Colonic mucosa (tissue), 4 donors: ENCODE measurements at regions not wholly inside any gene's neighbourhood (a gene's known extent, or its start where the extent isn't known, plus 50 kb on each side); places are given as distances from the start of the nearest gene placed in this dataset.

Experiments
- DNase-seq: peaks from one replicate; pipeline ENCODE4 v3.0.0-alpha.2; 2020
- H3K27ac ChIP-seq: fragments of 200-600 bp; one replicate; pipeline ENCODE4 v1.8.0; 2021
- H3K27me3 ChIP-seq: fragments of 200-600 bp; one replicate; pipeline ENCODE4 v1.8.0; 2021
- H3K36me3 ChIP-seq: fragments of 200-600 bp; one replicate; pipeline ENCODE4 v1.8.0; 2021
- H3K4me1 ChIP-seq: fragments of 200-600 bp; one replicate; pipeline ENCODE4 v1.8.0; 2021; ENCODE audit warnings: mild to moderate bottlenecking
- H3K4me3 ChIP-seq: fragments of 200-600 bp; one replicate; pipeline ENCODE4 v1.8.0; 2021
- H3K9ac ChIP-seq, 2 donors: one replicate each; pipeline ENCODE4 v1.7.0; 2013; ENCODE audit warnings: control low read depth in 2 of 2, low read depth in 2 of 2, low read length in 2 of 2
- H3K9me3 ChIP-seq: fragments of 200-600 bp; one replicate; pipeline ENCODE4 v1.8.0; 2021
- intact Hi-C: fragments of 100-400 bp; cut with DNase I; formaldehyde crosslinking; loops from one replicate; pipeline ENCODE4 v1.14.1; 2022
- TF ChIP-seq, protein P1 (sequence below): fragments of 200-600 bp; IDR thresholded peaks from one replicate; pipeline ENCODE4 v1.8.0; 2022; ENCODE audit warnings: antibody characterized with exemption, mild to moderate bottlenecking
- donor health status: healthy.
- donor health status: DM: no; HTN: no; CAD: no.
- donor health status: DM: no; HTN: no; CAD: no.

DNA sequence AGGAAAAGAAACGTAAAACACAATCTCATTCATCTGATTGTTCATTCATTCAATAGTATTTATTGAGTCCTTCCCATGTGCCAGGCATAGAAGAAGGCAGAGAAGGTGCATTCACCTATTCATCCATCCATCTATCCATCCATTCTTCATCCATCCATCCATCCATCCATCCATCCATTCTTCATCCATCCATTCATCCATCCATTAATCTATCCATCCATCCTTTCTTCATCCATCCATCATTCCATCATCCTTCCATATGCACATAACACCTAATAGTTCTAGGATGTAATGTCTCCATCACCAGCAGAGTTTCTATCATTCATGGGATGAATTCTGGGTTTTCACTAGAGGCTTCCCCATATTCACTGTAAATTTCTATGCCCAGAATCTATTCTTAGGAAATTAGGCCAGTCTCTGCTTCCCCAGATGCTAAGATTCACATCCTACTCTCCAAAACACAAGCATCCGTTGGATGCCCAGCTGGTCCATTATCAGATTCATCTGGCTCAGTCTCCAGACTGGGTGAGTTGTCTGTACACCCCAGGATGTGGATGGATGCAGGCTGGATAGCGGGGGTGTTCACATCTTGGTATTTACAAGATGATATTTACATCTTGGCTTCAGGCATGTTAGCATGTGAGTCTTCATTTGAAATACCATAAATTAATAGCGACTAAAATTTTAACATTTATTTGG lies 517.7 kb upstream of the SULF2 start:
- Histone ChIP-seq H3K9ac (no peak overlapping the region), H3K27me3 (no peaks in the 10 kb centered on the region), H3K4me3 (no peak overlapping the region), H3K27ac (no peak overlapping the region), H3K36me3 (no peaks in the 10 kb centered on the region), H3K9me3 (no peaks in the 10 kb centered on the region), H3K4me1 (no peaks in the 10 kb centered on the region)
- intact Hi-C loops = no loop called here
- DNase-seq = no peak
- TF ChIP-seq, protein P1, sequence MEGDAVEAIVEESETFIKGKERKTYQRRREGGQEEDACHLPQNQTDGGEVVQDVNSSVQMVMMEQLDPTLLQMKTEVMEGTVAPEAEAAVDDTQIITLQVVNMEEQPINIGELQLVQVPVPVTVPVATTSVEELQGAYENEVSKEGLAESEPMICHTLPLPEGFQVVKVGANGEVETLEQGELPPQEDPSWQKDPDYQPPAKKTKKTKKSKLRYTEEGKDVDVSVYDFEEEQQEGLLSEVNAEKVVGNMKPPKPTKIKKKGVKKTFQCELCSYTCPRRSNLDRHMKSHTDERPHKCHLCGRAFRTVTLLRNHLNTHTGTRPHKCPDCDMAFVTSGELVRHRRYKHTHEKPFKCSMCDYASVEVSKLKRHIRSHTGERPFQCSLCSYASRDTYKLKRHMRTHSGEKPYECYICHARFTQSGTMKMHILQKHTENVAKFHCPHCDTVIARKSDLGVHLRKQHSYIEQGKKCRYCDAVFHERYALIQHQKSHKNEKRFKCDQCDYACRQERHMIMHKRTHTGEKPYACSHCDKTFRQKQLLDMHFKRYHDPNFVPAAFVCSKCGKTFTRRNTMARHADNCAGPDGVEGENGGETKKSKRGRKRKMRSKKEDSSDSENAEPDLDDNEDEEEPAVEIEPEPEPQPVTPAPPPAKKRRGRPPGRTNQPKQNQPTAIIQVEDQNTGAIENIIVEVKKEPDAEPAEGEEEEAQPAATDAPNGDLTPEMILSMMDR = no peak

- no peak for DNase-seq
- TF ChIP-seq, protein P1 = no peak
- Histone ChIP-seq H3K27ac (no peak overlapping the region), H3K27me3 (no peaks in the 10 kb centered on the region), H3K4me1 (no peaks in the 10 kb centered on the region), H3K9ac (no peak overlapping the region), H3K36me3 (no peaks in the 10 kb centered on the region), H3K4me3 (no peak overlapping the region), H3K9me3 (no peaks in the 10 kb centered on the region)
- intact Hi-C loops = no loop called here
Observed at GRCh38 chr20:48302149-48302548, 516.9 kb upstream of the SULF2 start.

- no peak for DNase-seq
- TF ChIP-seq, protein P1 = no peak
- no peak overlapping the region for H3K9ac ChIP-seq
Observed at GRCh38 chr20:48301189-48301588, 515.9 kb upstream of the SULF2 start.

DNA sequence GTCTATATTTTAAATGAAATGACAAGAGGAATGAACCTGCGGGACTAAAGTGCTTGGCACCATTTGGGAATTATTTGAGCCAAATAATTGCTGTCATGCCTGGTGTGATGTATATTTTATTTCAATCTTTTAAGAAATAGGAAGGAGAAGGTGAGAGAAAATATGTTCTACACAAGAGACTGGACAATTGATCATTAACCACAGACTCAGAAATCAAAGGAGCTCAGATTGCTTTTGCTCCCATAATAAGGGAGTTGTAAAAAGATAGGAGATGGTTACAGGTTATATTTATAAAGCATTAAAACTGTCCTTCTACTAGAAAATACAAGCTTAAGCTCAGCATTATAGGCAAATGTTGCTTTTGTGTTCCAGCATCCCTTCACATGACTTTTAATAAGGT lies 515.2 kb upstream of the SULF2 start:
- Histone ChIP-seq H3K9me3 (no peaks in the 10 kb centered on the region), H3K9ac (no peak overlapping the region), H3K4me1 (no peaks in the 10 kb centered on the region), H3K27me3 (no peaks in the 10 kb centered on the region), H3K36me3 (no peaks in the 10 kb centered on the region), H3K4me3 (no peak overlapping the region), H3K27ac (no peak overlapping the region)
- intact Hi-C loops = no loop called here
- TF ChIP-seq, protein P1 = no peak
- no peak for DNase-seq

More at GRCh38 chr20:48301189-48301588, 515.9 kb upstream of the SULF2 start:
- Histone ChIP-seq H3K9me3 (no peaks in the 10 kb centered on the region), H3K4me3 (no peak overlapping the region), H3K36me3 (no peaks in the 10 kb centered on the region), H3K4me1 (no peaks in the 10 kb centered on the region), H3K27ac (no peak overlapping the region), H3K27me3 (no peaks in the 10 kb centered on the region)
- intact Hi-C loops = no loop called here

DNA sequence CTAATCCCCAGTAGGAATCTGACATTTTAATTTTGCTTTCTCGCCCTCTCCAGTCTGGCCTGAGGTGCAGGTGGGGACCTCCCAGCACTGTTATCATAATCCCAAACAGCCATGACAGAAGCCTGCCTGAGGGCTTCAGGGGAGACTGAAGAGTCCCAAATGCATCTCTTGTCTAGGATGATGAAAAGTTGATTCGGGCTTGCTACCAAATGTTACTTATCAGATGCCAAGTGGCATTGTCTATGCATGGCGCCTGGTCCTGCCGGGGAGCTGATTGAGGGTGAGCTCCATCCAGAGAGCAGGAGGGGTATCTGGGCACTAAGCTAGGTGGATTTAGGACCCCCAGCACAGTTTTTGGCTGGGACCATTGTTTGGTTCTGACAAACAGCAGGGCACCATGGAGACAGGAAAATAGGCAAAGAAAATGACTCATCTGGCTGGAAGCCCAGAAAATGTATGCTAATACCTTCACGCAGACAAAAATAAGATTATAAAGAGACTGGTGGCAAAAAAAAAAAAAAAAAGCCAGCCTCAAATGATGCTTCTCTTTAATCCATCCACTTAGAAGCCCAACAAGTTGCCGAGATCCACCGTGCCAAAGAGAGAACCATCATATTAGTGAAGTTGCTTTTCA lies 513.7 kb upstream of the SULF2 start:
- no peak for DNase-seq
- Histone ChIP-seq H3K27ac (no peak overlapping the region), H3K9me3 (no peaks in the 10 kb centered on the region), H3K9ac (no peak overlapping the region), H3K27me3 (no peaks in the 10 kb centered on the region), H3K4me1 (no peaks in the 10 kb centered on the region), H3K4me3 (no peak overlapping the region), H3K36me3 (no peaks in the 10 kb centered on the region)
- TF ChIP-seq, protein P1 = no peak
- intact Hi-C loops = no loop called here
